Calu3 (cell line): ENCODE measurements at regions not wholly inside any gene's neighbourhood (a gene's known extent, or its start where the extent isn't known, plus 50 kb on each side); places are given as distances from the start of the nearest gene placed in this dataset.
"Not testable (repeated sequence)": the region's sequence is repeated elsewhere in the genome, so short reads cannot be mapped to it uniquely, and the experiment has no call there.

Experiments used
- BruUV-seq: library from RNA; stranded (reverse); fragments of 400-500 nt; replicated peaks from 2 replicates; lab custom pipeline; 2021; lab: Mats Ljungman, UMichigan
- CTCF ChIA-PET: fragments of 300-600 bp; sonication (Branson Sonifier 250); formaldehyde crosslinking; loops from one replicate; lab custom pipeline; 2022; ENCODE audit warnings: antibody characterized with exemption; lab: Charles Lee
- DNase-seq: peaks from one replicate; pipeline ENCODE4 v3.0.0; 2022
- H3K27ac Mint-ChIP-seq: one replicate; pipeline ENCODE4 v1.8.0; 2022; ENCODE audit warnings: mixed read lengths; ENCODE audit not compliant: unreplicated experiment
- H3K27me3 Mint-ChIP-seq: one replicate; pipeline ENCODE4 v1.8.0; 2022; ENCODE audit warnings: mixed read lengths; ENCODE audit not compliant: unreplicated experiment
- H3K36me3 Mint-ChIP-seq: one replicate; pipeline ENCODE4 v1.8.0; 2022; ENCODE audit warnings: mild to moderate bottlenecking, moderate library complexity, mixed read lengths; ENCODE audit not compliant: insufficient read depth, unreplicated experiment
- H3K4me1 Mint-ChIP-seq: one replicate; pipeline ENCODE4 v1.8.0; 2022; ENCODE audit warnings: mild to moderate bottlenecking, low read depth, mixed read lengths; ENCODE audit not compliant: unreplicated experiment
- H3K4me3 Mint-ChIP-seq: one replicate; pipeline ENCODE4 v1.8.0; 2022; ENCODE audit warnings: mild to moderate bottlenecking, low read depth, moderate library complexity, mixed read lengths; ENCODE audit not compliant: unreplicated experiment
- H3K9me3 Mint-ChIP-seq: one replicate; pipeline ENCODE4 v1.8.0; 2022; ENCODE audit warnings: low read depth, mixed read lengths; ENCODE audit not compliant: unreplicated experiment
- intact Hi-C: fragments of 100-400 bp; cut with micrococcal nuclease; formaldehyde crosslinking; loops from one replicate; pipeline ENCODE4 v1.10.0; 2022; ENCODE audit not compliant: unreplicated experiment
- TF ChIP-seq, protein P1 (sequence below): fragments of 200-600 bp; IDR thresholded peaks from one replicate; pipeline ENCODE4 v1.8.0; 2022; ENCODE audit warnings: antibody characterized with exemption; ENCODE audit not compliant: unreplicated experiment

DNA sequence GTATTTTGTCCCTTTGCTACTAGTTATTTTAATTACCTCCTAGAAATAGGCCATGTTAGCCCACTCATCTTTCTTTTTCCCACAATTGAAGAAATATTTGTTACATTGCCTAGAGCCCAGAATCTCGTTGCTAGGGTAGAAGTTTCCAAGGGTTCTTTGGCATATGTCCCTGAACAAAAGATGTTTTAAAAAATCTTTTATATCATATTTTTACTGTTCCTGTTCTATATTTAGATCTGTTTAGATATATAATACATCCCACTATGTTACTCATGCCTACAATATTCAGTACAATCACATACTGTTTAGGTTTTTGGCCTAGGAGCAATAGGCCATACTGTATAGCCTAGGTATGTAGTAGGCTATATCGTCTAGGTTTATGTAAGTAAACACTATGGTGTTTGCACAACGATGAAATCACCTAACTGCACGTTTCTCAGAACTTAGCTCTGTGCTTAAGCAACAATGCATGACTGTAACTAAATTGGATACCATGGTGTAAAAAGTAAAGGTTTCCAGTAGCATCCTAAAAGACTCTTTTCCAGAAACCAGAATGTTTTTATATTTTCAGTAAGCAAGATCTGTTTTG, 236.0 kb upstream of the SLIT2 start:
- H3K27ac Mint-ChIP-seq, result no peak overlapping the region
- H3K9me3 Mint-ChIP-seq, result no peaks in the 10 kb centered on the region
- no peak overlapping the region for H3K4me3 Mint-ChIP-seq
- intact Hi-C loops, result no loop called here
- TF ChIP-seq, protein P1, sequence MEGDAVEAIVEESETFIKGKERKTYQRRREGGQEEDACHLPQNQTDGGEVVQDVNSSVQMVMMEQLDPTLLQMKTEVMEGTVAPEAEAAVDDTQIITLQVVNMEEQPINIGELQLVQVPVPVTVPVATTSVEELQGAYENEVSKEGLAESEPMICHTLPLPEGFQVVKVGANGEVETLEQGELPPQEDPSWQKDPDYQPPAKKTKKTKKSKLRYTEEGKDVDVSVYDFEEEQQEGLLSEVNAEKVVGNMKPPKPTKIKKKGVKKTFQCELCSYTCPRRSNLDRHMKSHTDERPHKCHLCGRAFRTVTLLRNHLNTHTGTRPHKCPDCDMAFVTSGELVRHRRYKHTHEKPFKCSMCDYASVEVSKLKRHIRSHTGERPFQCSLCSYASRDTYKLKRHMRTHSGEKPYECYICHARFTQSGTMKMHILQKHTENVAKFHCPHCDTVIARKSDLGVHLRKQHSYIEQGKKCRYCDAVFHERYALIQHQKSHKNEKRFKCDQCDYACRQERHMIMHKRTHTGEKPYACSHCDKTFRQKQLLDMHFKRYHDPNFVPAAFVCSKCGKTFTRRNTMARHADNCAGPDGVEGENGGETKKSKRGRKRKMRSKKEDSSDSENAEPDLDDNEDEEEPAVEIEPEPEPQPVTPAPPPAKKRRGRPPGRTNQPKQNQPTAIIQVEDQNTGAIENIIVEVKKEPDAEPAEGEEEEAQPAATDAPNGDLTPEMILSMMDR, result no peak
- no peaks in the 10 kb centered on the region for H3K27me3 Mint-ChIP-seq
- no TSS peak for BruUV-seq
- H3K36me3 Mint-ChIP-seq, result no peaks in the 10 kb centered on the region
- peaks cover 8% of the 10 kb centered on the region for H3K4me1 Mint-ChIP-seq
- no peak for DNase-seq
- CTCF ChIA-PET, result no interaction called here

DNA sequence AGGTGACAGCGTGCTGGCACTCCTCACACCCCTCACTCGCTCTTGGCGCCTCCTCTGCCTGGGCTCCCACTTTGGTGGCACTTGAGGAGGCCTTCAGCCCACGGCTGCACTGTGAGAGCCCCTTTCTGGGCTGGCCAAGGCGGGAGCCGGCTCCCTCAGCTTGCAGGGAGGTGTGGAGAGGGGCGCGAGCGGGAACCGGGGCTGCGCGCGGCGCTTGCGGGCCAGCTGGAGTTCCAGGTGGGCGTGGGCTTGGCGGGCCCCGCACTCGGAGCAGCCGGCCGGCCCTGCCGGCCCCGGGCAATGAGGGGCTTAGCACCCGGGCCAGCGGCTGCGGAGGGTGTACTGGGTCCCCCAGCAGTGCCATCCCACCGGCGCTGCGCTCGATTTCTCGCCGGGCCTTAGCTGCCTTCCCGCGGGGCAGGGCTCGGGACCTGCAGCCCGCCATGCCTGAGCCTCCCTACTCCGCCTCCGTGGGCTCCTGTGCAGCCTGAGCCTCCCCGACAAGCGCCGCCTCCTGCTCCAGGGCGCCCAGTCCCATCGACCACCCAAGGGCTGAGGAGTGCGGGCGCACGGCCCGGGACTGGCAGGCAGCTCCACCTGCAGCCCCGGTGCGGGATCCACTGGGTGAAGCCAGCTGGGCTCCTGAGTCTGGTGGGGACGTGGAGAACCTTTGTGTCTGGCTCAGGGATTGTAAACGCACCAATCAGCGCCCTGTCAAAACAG, 247.7 kb upstream of the SLIT2 start:
- not testable (repeated sequence) for H3K36me3 Mint-ChIP-seq

DNA sequence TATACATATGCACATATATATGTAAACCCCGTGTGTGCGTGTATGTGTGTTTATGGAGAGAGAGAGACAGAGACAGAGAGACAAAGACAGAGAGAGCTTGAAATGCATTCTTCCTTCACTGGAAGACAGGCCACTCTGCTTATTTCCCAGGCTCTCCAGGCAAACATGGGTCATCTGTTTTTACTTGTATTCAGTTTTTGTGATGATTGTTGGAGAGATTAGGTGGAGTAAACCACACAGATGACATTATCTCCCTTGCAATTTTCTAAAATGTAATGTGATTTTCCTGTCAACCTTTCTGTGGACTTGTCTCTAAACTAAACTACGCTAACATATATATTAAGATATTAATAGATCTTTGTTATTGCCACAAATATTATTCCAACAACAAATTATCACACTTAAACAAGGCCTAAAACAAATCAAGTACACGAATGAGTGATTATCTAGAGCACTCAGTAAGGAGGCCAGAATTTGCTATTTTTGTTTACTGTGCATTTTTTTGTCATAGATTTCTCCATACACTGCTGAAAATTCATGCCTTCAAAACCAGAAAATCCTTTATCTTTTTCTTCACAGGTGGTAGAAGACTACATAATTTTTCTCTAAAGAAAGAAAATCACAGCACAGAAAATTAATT, 251.8 kb upstream of the SLIT2 start:
- DNase-seq, result no peak
- CTCF ChIA-PET, result no interaction called here
- TF ChIP-seq, protein P1, result no peak

More for the DNA sequence above, 247.7 kb upstream of the SLIT2 start:
- CTCF ChIA-PET, H3K27me3 Mint-ChIP-seq, BruUV-seq, intact Hi-C loops, H3K9me3 Mint-ChIP-seq, H3K4me1 Mint-ChIP-seq, DNase-seq, H3K4me3 Mint-ChIP-seq, H3K27ac Mint-ChIP-seq: not testable (repeated sequence)

DNA sequence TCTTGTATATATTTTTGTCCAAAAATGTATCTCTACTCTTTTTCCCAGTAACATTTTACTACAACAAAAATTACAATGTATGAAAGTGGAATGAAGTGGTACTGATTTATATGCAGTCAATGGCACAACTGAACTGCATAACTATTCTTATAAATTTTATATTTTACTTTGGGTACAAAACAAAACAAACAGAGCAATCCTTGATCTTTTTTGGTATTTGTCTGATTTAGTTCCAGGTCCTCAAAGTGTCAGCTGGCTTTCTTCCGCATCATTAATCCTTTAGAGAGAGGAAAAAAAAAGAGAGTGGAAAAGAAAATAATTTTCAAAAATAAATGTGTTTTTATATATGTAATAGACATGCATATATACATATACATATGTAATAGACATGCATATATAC, 252.4 kb upstream of the SLIT2 start:
- TF ChIP-seq, protein P1, result no peak
- Mint-ChIP-seq H3K27ac (no peak overlapping the region), H3K9me3 (no peaks in the 10 kb centered on the region), H3K27me3 (no peaks in the 10 kb centered on the region), H3K36me3 (no peaks in the 10 kb centered on the region), H3K4me1 (no peaks in the 10 kb centered on the region), H3K4me3 (no peak overlapping the region)
- no TSS peak for BruUV-seq
- intact Hi-C loops, result no loop called here
- CTCF ChIA-PET, result no interaction called here
- DNase-seq, result no peak

More for the DNA sequence above, 251.8 kb upstream of the SLIT2 start:
- H3K4me1 Mint-ChIP-seq, result no peaks in the 10 kb centered on the region
- H3K36me3 Mint-ChIP-seq, result no peaks in the 10 kb centered on the region
- H3K27ac Mint-ChIP-seq, result no peak overlapping the region
- H3K9me3 Mint-ChIP-seq, result no peaks in the 10 kb centered on the region
- no peak overlapping the region for H3K4me3 Mint-ChIP-seq
- intact Hi-C loops, result no loop called here
- H3K27me3 Mint-ChIP-seq, result no peaks in the 10 kb centered on the region
- BruUV-seq, result no TSS peak
